Head of caudate nucleus (tissue), 42 donors: ENCODE measurements at regions not wholly inside any gene's neighbourhood (a gene's known extent, or its start where the extent isn't known, plus 50 kb on each side); places are given as distances from the start of the nearest gene placed in this dataset.

Experiments used
- DNase-seq, 42 donors: peaks; one replicate each; pipeline versions ENCODE4 v3.0.0 to v3.0.0-alpha.2; 2020 to 2021; ENCODE audit warnings: mixed read lengths in 7 of 42
- intact Hi-C: fragments of 100-400 bp; cut with DNase I; formaldehyde crosslinking; loops from one replicate; pipeline ENCODE4 v1.15.0; 2022

DNA sequence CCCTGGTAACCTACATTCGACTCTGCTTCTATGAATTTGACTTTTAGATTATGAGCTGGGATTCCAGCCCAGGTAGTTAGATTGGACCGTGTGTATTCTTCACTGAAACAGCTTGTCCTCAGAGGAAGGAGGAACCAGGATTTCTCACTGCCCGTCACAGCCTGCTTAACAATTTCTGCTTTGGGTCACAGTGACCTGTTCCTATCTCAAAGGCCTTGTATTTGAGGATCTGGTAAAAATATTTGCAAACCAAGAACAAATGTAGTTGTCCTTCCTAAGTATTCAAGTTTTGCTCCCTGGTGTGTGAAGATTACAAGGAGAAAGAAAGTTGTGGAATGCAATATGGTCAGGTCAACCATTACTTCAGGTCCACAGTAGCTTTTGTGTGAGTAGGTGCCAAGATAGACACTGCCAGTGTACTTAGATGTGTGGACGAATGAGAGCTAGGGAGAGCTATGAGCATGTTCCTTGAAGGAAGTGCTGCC lies 55.1 kb downstream of the KIF4B start:
- intact Hi-C loops: no loop called here
- DNase-seq: no peak

DNA sequence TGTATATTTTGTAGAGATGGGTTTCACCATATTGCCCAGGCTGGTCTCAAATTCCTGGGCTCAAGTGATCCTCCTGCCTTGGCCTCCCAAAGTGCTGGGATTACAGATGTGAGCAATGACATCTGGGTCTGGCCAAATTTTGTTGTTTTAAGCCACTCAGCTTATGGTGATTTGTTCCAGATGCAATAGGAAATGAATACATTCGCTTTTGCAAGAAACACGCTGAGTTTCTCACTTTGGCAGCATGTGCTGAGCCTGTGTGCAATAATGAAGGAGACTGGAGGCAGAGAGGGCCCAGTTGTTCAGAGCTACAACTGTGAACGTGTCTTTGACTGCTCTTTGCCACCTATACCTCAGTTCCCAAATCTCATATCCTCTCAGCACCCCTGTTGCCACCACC lies 56.4 kb downstream of the KIF4B start:
- no peak for DNase-seq
- intact Hi-C loops: no loop called here

DNA sequence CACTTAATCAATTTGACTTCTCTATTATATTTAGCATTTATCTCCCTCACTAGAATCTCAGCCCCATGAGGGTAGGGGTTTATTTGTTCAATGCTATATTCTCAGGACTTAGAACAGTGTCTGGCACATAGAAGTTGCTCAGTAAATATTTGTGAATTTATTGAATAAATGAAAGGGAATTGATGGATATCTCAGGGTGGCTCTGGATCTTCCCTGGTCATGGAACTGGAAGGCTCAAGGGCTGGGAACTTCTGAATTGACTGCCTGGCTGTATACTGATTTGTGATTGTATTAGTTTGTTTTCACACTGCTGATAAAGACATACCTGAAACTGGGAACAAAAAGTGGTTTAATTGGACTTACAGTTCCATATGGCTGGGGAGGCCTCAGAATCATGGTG lies 57.2 kb downstream of the KIF4B start:
- DNase-seq: no peak
- intact Hi-C loops: no loop called here

DNA sequence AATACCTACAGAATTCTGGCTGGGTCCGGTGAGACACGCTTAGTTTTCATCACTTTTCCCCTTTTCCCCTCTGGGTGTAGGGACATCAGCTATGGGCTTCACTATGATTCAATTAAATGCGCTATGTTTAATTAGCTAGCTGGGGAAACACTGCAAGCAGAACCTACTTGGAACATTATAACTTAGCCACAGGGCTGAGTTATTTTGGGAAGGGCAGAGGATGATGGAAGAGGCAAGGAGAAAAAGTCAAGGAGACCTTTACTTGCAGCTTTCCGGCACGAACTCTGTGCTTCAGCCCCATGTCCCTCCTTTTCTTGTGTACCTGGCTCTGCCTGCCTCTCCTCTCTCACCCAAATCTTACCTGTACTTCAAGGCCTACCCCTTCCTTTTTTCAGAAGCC lies 62.8 kb downstream of the KIF4B start:
- no peak for DNase-seq

DNA sequence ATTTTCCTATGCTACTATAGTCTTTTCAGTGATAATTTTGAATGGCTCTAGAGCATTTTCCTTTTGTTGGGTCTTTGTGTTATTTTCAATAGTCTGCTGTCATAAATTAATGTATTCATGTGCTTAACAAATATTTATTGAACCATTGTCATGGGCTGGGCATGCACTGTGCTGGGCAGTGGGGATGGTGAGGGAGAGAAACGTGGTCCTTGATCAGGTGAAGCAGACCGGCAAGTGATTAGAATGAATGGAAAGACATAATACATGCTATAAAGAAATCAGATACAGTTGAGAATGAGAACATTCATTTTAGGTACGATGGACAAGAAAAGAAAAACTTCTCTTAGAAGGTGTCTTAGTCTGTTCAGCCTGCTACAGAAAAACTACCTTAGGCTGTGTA lies 66.1 kb downstream of the KIF4B start:
- intact Hi-C loops: no loop called here
- no peak for DNase-seq

More for the DNA sequence above, 62.8 kb downstream of the KIF4B start:
- intact Hi-C loops: no loop called here

DNA sequence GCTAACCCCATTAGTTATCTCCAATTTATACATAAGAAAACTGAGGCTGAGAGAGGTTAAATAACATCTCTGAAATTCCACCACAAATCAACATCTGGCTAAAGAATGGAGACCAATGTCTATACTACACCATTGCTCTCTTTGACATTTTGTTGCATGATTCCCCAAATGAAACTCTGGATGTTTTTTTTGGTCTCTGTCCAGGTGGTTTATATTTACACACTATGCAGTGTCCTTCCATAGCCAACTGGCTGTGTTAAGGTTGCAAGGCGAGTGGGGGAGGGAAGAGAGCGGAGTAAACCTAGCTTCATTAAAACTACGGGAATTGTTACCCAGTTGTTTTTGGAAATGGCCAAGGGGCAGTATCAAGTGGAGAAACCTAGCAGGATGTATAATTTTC lies 67.2 kb downstream of the KIF4B start:
- intact Hi-C loops: no loop called here
- no peak for DNase-seq

DNA sequence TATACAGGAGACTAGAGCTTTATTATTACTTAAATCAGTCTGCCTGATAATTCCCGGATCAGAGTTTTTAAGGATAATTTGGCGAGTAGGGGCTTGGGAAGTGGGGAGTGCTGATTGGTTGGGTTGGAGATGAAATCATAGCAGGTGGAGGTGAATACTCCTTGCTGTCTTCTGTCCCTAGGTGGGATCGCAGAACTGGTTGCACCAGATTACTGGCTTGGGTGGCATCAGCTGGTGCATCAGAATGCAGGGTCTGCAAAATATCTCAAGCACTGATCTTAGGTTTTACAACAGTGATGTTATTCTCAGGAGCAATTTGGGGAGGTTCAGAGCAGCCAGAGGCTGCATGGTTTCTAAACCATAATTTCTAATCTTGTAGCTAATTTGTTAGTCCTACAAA lies 68.1 kb downstream of the KIF4B start:
- no peak for DNase-seq
- intact Hi-C loops: no loop called here

DNA sequence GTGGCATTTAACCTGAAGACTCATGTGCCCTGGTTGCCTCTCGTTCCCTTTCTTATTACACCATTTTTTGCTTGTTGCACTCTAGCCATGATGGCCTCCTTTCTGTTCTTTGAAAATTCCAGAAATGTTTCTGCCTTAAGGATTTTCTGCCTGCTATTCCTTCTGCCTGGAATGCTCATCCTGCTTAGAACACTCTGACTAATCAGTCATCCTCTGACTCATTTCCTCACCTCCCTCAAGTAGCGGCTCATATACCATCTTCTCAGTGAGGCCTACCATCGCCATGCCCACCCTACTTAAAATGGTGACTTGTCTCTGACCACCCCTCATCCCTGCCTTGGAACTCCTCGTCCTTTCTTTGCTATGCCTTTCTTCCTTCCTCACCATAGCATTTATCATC lies 68.8 kb downstream of the KIF4B start:
- DNase-seq: peak in 2 of 42 donors; percentile 7 to 37
- intact Hi-C loops: no loop called here

DNA sequence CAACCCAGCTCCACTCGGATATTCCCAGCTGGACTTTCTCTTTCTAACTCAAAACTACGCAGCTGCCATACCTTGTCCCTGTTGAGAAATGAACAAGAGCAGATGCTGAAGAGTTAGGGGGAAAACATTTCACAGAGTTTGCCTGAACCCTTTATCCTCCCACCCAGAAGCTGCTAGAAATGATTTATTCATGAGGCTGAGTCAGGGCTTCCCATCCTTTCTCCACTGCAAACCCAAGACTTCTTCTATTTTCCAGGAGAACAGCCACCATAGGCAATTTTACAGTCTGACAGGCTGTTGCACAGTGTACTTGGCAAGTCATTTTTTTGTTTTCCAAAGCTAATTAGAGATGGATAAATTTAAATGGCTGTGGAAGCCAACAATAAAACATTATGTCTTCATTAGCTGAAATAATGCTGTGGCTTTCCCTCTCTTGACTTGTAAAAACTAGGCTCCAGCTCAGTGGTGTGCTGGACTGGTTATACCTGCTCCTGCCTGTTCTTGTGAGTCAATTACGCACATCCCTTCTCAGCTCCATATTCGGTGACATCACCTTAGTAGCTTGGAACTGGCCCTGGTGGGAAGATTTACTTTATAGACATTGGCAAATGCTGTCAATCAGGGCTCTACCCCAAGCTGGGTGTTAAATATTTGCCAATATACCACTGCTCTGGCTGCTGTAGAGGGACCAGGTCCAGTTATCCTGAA lies 71.9 kb downstream of the KIF4B start:
- intact Hi-C loops: no loop called here
- DNase-seq: peak in 15 of 42 donors; percentile 4 to 68 (median 31)

DNA sequence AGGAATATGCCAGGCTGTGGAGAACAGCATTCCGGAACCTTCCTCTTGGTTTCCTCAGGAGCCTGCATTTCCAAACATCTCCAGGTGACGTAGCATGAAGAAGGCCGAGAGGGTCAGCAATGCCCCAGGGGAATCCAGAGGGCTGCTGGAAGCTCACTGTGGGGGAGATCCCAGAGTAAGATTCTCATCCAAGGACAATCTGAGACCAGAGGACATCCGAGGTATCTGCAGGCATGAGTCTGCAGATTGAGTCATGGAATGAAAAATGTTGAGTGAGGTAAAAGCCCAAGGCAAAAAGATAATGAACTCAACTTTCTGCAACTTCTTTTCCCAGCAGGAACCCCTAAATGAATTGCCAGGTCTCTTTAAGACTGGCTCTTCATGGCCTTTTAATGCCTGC lies 73.5 kb downstream of the KIF4B start:
- no peak for DNase-seq
- intact Hi-C loops: no loop called here

DNA sequence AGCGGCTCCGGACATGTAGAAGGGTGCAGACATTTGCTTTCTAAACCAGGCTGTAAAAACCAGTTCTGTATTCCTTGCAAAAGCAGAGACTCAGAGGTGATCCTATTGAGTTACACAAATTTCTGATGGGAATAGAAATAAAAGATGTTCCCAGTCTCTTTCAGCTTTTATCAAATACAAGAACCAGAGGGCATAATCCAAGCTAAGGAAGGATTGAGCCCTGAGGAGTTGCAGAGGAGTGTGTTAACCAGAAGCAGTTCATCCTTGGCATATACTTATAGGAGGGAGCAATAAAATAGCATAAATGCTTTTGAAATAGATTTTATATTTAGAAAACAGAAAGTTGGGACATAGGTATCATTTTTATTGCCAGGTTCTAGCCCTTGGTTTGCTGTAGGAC lies 75.3 kb downstream of the KIF4B start:
- intact Hi-C loops: no loop called here

DNA sequence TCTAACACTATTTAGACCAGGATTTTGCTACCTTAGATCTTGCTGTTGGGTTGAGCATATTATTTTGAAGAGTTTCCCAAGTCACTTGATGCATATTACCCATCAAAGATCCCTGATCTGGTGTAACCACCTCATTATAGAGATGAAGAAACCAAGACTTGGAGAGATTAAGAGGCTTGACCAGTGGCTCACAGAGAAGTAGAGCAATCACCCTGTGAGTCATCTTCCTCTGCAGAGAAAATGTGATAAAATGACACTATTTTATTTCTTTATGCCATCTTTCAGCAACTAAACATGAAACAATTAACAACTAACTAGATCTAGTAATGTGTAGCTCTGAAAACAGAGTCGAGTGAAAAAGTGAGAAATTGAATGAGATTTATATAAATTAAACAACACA lies 76.1 kb downstream of the KIF4B start:
- intact Hi-C loops: no loop called here
- DNase-seq: no peak

More for the DNA sequence above, 75.3 kb downstream of the KIF4B start:
- no peak for DNase-seq

DNA sequence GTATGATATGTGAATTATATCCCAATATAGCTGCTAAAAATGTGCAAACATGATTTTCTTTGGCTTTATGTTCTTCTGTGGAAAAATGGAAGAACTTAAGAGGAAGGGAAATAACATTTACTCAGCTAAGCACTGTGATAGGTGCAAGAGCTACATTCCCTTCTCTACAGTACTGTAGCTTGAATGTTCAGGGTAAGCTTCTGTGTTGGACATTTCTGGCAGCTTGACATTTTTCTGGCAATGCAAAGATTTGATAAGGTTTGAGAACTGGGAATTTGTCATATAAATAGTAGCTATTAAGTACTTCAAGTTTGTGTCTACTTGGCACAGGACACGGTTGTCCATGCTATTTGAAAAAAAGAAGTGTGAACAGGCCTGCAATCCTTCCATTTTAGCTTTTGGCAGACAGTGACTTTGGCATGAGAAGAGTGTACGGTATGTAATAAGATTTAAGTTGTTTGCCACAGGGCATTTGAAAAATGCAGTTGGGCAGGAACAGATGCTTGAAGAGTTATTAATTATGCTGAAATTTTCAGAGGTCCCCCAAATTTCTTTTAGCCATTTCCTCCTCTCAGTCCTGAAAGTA lies 77.6 kb downstream of the KIF4B start:
- no peak for DNase-seq
- intact Hi-C loops: no loop called here

DNA sequence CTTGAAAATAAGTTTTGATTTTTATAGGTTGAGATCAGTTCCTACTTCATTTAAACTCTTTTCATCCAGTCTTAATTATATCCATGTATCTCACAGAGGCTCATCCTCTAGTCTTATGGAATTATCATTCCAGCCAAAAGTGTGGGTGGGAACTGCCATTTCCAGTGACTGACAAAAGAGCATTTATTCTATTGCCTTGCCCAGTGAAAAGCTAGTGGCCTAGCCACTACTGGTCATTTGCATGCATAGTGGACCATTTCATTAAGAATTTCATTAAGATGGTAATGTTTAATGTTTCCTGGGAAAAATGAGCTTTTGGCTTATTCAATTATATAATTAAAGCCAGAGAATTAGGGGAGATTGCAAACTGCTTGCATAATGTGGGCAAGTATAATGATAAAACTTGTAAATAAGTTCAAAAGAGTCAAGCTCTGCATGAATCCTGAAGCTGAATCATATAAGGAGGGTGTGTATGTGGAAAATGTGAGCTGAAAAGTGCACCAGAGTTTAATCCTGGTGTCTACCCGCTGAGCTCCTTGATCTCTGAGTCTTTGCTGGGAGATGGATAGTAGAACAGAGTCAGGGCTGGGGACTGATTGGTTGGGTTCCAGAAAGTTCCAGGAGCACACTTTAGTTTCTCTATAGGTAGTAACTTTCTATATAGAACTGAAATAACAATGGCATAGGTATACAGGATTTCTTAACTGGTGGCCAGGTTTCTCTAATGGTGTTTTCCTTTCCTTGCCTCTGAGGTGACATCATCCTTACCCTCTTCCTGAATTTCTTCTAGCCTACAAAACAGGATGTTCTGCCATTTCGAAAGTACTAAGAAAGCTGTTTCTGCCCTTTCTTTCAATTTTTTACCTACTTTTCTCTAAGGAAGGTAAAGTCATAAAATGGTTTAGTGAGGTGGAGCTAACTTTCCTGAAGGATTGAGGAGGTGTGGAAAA lies 78.5 kb downstream of the KIF4B start:
- intact Hi-C loops: no loop called here
- no peak for DNase-seq

DNA sequence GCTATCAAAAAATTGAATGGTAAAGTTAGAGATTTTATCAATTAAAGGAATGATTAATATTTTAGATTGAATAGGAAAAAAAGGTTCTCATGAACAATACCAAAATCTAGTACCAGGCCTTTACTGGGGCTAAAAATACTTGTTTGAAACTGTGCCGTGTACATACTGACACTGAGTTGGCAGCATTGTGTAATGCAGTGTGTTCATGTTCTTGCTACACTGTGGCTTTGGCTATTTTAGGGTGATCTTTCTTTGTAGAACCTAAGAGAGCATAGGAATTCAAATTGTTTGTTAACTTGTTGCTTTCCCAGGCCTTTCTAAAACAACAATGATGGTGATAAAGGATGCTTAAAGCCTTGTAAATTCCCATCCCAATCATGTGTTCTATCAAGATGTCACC lies 80.9 kb downstream of the KIF4B start:
- intact Hi-C loops: no loop called here
- no peak for DNase-seq

DNA sequence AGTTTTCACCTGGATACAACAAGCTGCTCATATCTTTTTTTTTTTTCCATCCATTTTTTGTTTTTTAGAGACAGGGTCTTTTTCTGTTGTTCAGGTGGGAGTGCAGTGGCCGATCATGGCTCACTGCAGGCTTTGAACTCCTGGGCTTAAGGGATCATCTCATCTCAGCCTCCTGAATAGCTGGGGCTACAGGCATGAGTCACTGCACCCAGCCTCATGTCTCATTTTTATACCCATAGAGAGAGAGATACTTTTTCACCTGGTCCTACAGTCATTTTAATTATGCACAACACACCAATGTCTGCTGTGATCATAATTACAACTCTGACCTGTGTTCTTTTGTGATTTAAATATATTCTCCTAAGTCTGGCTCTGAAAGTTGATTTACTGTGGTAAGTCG lies 84.4 kb downstream of the KIF4B start:
- intact Hi-C loops: no loop called here
- DNase-seq: no peak

DNA sequence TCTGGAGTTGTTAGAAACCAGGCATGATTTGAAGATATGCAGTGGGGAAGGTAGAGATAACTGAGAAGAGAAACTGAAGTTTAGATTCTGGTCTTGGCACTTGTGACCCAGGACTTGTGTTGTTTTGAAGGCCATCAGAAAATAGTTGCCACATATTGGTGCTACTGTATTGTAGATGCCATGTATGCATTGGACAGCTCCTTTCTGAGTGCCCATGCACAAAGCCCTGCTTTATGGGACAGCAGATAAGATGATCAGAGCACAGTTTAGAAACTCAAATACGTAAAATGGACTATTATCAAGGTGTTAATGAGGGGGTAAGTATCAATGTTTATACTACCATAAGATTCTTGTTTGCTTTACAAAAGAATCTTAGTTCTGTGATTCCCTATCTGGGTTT lies 84.9 kb downstream of the KIF4B start:
- intact Hi-C loops: no loop called here
- no peak for DNase-seq

DNA sequence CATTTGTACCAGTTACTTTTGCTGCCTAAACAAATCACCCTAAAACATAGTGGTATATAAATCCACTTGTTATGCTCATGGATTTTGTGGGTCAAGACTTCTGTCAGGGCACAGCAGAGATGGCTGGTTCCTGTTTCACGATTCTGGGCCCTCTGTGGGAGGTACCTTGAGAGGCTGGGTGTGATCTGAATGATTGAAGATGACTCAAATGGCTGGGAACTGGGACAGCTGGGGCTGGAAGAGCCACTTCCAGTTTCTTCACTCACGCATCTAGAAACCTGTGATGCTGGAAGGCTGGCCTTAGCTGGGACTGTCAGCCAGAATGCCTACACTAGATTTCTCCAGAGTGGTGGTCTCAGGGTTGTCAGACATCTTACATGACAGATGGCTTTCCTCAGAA lies 88.1 kb downstream of the KIF4B start:
- no peak for DNase-seq
- intact Hi-C loops: no loop called here

DNA sequence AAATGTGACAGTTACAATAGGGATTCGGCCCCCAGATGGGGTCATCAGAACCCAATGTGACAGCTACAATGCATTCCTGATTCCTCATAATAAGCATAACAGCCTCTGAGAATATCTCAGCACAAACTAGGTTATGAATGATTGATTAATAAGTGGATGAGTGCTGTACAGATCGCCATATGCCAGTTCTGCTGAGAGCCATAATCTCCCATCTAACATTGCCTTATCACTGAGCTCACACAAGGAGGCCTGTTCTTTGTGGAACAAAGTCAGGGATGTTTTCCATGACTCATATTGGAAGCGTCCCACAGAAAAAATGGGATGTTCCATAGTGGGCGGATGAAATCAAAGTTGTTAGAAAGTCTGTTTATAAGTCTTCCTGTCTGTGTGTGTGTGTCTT lies 89.6 kb downstream of the KIF4B start:
- intact Hi-C loops: no loop called here
- peak in 15 of 42 donors; percentile 3 to 65 (median 36) for DNase-seq

DNA sequence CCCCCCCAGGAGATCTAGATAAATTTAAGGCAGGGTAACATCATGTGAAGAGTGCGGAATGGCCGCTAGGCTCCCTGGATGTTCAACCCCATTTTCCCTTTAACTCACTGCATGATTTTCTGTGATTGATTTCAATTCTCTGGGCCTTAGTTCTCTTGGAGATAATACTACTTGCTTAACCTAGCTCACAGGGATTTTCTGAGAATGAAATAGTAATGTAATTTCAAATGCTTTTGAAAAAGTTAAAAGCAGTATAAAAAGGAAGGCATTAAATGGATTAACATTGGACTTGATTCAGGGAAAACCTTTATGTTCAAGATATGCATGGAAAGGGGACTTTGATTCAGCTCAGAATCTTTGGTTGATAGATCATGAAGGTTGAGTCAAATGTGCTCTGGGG lies 90.9 kb downstream of the KIF4B start:
- intact Hi-C loops: no loop called here
- no peak for DNase-seq
